ENCODE measurements at regions not wholly inside any gene's neighbourhood (a gene's known extent, or its start where the extent isn't known, plus 50 kb on each side); places are given as distances from the start of the nearest gene placed in this dataset.

- Histone ChIP-seq H3K9ac (ENCODE audit: insufficient read depth, low read length) (no peak overlapping the region), H3K4me3 (replicated peaks in 1 of 4; ENCODE audit: control extremely low read depth in 1 of 4, insufficient read depth in 1 of 4, low read depth in 3 of 4, low read length in 4 of 4) (no peak overlapping the region), H3K27ac (ENCODE audit: insufficient read depth, low read length) (no peak overlapping the region), H3K4me2 (ENCODE audit: extremely low read depth, insufficient read depth, low read length) (no peak overlapping the region), H3K79me2 (ENCODE audit: control insufficient read depth, insufficient read depth, low read length) (no peaks in the 10 kb centered on the region), H3K4me1 (ENCODE audit: control insufficient read depth, extremely low read depth, insufficient read depth, low read length) (no peaks in the 10 kb centered on the region), H4K20me1 (ENCODE audit: control insufficient read depth, extremely low read depth, insufficient read depth, low read length) (no peaks in the 10 kb centered on the region), H3K36me3 (ENCODE audit: control insufficient read depth, insufficient read depth, low read length) (no peaks in the 10 kb centered on the region), H2AFZ (ENCODE audit: low read length) (no peak overlapping the region), H3K27me3 (ENCODE audit: control insufficient read depth, insufficient read depth, low read length) (no peaks in the 10 kb centered on the region), H3K9me3 (ENCODE audit: control insufficient read depth, insufficient read depth, low read depth, low read length) (no peaks in the 10 kb centered on the region)
- TF ChIP-seq EZH2 (IDR thresholded peaks at IDR 0.05; ENCODE audit: low read length, missing control alignments) (no peak), CTCF (conservative IDR thresholded peaks at IDR 0.05 in 1 of 2, IDR thresholded peaks at IDR 0.05 in 1 of 2; ENCODE audit: low read depth in 1 of 2, low read length in 2 of 2) (no peak)
- no peak for DNase-seq (ENCODE audit: low read depth in 2 of 2)
These were observed 112.8 kb downstream of the C3orf38 start for GRCh38 chr3:88262527-88262926.

GRCh38 chr3:88263417-88264100 lies 113.8 kb downstream of the C3orf38 start:
- no peak for DNase-seq (ENCODE audit: low read depth in 2 of 2)
- Histone ChIP-seq H3K36me3 (ENCODE audit: control insufficient read depth, insufficient read depth, low read length) (no peaks in the 10 kb centered on the region), H2AFZ (ENCODE audit: low read length) (no peak overlapping the region)

GRCh38 chr3:88267441-88267840 lies 117.7 kb downstream of the C3orf38 start:
- DNase-seq (ENCODE audit: low read depth in 2 of 2): peak in 1 of 2 donors; percentile 0
- Histone ChIP-seq H2AFZ (ENCODE audit: low read length) (no peak overlapping the region), H3K27ac (ENCODE audit: insufficient read depth, low read length) (no peak overlapping the region), H3K27me3 (ENCODE audit: control insufficient read depth, insufficient read depth, low read length) (no peaks in the 10 kb centered on the region), H4K20me1 (ENCODE audit: control insufficient read depth, extremely low read depth, insufficient read depth, low read length) (no peaks in the 10 kb centered on the region), H3K36me3 (ENCODE audit: control insufficient read depth, insufficient read depth, low read length) (no peaks in the 10 kb centered on the region), H3K9ac (ENCODE audit: insufficient read depth, low read length) (no peak overlapping the region), H3K9me3 (ENCODE audit: control insufficient read depth, insufficient read depth, low read depth, low read length) (no peaks in the 10 kb centered on the region), H3K79me2 (ENCODE audit: control insufficient read depth, insufficient read depth, low read length) (no peaks in the 10 kb centered on the region), H3K4me3 (replicated peaks in 1 of 4; ENCODE audit: control extremely low read depth in 1 of 4, insufficient read depth in 1 of 4, low read depth in 3 of 4, low read length in 4 of 4) (no peak overlapping the region), H3K4me1 (ENCODE audit: control insufficient read depth, extremely low read depth, insufficient read depth, low read length) (no peaks in the 10 kb centered on the region), H3K4me2 (ENCODE audit: extremely low read depth, insufficient read depth, low read length) (no peak overlapping the region)
- TF ChIP-seq CTCF (conservative IDR thresholded peaks at IDR 0.05 in 1 of 2, IDR thresholded peaks at IDR 0.05 in 1 of 2; ENCODE audit: low read depth in 1 of 2, low read length in 2 of 2) (no peak), EZH2 (IDR thresholded peaks at IDR 0.05; ENCODE audit: low read length, missing control alignments) (no peak)

More at GRCh38 chr3:88263417-88264100, 113.8 kb downstream of the C3orf38 start:
- H3K27me3 ChIP-seq (ENCODE audit: control insufficient read depth, insufficient read depth, low read length): no peaks in the 10 kb centered on the region
- no peak for TF ChIP-seq CTCF (conservative IDR thresholded peaks at IDR 0.05 in 1 of 2, IDR thresholded peaks at IDR 0.05 in 1 of 2; ENCODE audit: low read depth in 1 of 2, low read length in 2 of 2)
- no peak for TF ChIP-seq EZH2 (IDR thresholded peaks at IDR 0.05; ENCODE audit: low read length, missing control alignments)
- H3K4me1 ChIP-seq (ENCODE audit: control insufficient read depth, extremely low read depth, insufficient read depth, low read length): no peaks in the 10 kb centered on the region
- no peak overlapping the region for H3K4me2 ChIP-seq (ENCODE audit: extremely low read depth, insufficient read depth, low read length)
- no peak overlapping the region for H3K9ac ChIP-seq (ENCODE audit: insufficient read depth, low read length)
- H3K4me3 ChIP-seq (replicated peaks in 1 of 4; ENCODE audit: control extremely low read depth in 1 of 4, insufficient read depth in 1 of 4, low read depth in 3 of 4, low read length in 4 of 4): no peak overlapping the region
- no peaks in the 10 kb centered on the region for H4K20me1 ChIP-seq (ENCODE audit: control insufficient read depth, extremely low read depth, insufficient read depth, low read length)
- H3K9me3 ChIP-seq (ENCODE audit: control insufficient read depth, insufficient read depth, low read depth, low read length): no peaks in the 10 kb centered on the region
- H3K79me2 ChIP-seq (ENCODE audit: control insufficient read depth, insufficient read depth, low read length): no peaks in the 10 kb centered on the region
- no peak overlapping the region for H3K27ac ChIP-seq (ENCODE audit: insufficient read depth, low read length)
